AG04449 (cell line): ENCODE measurements at regions not wholly inside any gene's neighbourhood (a gene's known extent, or its start where the extent isn't known, plus 50 kb on each side); places are given as distances from the start of the nearest gene placed in this dataset.
"Not testable (repeated sequence)": the region's sequence is repeated elsewhere in the genome, so short reads cannot be mapped to it uniquely, and the experiment has no call there.

Source experiments
- CTCF ChIA-PET: fragments of 350-600 bp; formaldehyde crosslinking; extraction: SDS; loops from one replicate; lab custom pipeline; 2021; ENCODE audit warnings: antibody characterized with exemption; lab: Yijun Ruan, JAX
- POLR2A ChIA-PET: fragments of 400-600, 350-600 bp; formaldehyde crosslinking; extraction: SDS; loops from one replicate; lab custom pipeline; 2020; ENCODE audit warnings: antibody characterized with exemption, inconsistent platforms; lab: Yijun Ruan, JAX
- DNase-seq: peaks from one replicate; pipeline ENCODE4 v3.0.0-alpha.2; 2010; ENCODE audit warnings: low read depth, low spot score
- H3K4me3 ChIP-seq: 2 replicates; pipeline ENCODE4 v1.5.1; 2011; ENCODE audit warnings: low read depth, mild to moderate bottlenecking, control low read depth, low read length
- TF ChIP-seq, protein P1 (sequence below): IDR thresholded peaks from one replicate; pipeline ENCODE4 v1.5.1; 2011; ENCODE audit warnings: mild to moderate bottlenecking, moderate library complexity, low read length, control low read depth, inconsistent platforms; ENCODE audit not compliant: insufficient read depth; ENCODE audit errors: missing control alignments

DNA sequence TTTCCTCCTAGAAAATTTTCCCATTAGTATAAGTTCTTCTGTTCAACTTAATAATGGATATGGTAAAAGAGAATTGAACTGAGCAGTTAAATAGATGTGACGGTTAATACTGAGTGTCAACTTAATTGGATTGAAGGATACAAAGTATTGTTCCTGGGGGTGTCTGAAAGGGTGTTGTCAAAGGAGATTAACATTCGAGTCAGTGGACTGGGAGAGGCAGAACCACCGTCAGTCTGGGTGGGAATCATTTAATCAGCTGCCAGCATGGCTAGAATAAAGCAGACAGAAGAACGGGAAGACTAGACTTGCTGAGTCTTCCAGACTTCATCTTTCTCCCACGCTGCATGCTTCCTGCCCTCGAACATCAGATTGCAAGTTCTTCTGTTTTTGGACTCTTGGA lies 689.6 kb upstream of the CDH10 start:
- no peak for DNase-seq
- TF ChIP-seq, protein P1, sequence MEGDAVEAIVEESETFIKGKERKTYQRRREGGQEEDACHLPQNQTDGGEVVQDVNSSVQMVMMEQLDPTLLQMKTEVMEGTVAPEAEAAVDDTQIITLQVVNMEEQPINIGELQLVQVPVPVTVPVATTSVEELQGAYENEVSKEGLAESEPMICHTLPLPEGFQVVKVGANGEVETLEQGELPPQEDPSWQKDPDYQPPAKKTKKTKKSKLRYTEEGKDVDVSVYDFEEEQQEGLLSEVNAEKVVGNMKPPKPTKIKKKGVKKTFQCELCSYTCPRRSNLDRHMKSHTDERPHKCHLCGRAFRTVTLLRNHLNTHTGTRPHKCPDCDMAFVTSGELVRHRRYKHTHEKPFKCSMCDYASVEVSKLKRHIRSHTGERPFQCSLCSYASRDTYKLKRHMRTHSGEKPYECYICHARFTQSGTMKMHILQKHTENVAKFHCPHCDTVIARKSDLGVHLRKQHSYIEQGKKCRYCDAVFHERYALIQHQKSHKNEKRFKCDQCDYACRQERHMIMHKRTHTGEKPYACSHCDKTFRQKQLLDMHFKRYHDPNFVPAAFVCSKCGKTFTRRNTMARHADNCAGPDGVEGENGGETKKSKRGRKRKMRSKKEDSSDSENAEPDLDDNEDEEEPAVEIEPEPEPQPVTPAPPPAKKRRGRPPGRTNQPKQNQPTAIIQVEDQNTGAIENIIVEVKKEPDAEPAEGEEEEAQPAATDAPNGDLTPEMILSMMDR = no peak
- no peak overlapping the region for H3K4me3 ChIP-seq
- ChIA-PET CTCF (no interaction called here), POLR2A (no interaction called here)

DNA sequence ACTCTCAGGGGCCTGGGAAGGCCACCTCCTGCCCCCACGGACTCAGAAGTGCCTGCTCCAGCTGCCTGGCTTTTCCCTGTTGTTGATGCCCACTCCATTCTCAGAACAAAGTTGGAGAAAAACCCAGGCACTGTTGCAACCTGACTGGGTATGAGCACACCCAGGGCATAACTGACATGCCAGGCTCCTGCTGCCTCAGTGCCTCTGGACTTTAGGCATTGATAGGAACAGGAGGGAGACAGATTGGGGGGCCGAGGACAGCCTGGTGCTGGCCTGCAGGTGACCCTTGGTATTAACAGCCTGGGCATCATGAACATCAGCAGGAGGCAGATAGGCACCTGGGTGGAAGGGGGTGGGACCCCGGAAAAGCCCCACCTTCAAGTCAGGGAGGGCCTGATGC lies 685.9 kb upstream of the CDH10 start:
- no peak for DNase-seq
- POLR2A ChIA-PET = no interaction called here
- TF ChIP-seq, protein P1 = no peak
- no peak overlapping the region for H3K4me3 ChIP-seq
- CTCF ChIA-PET = no interaction called here

DNA sequence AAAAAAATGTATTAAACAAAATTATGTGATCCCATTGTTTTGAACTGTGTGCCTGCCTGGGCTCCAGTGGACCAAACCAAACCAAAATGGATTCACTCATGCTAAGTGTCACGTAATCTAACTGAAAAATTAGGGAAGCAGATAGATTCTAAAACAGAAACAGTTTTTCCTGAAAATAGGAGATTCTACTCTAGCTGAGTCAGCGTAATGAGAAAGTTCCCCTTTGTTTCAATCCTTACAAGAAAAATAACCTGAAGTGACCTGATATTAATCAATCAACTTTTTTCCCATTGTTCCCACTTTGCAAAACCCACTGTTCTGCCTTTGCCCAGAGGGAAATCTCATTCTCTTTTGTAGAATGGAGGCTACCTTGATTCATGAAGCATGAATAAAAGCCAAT lies 682.4 kb upstream of the CDH10 start:
- ChIA-PET POLR2A (no interaction called here), CTCF (no interaction called here)

DNA sequence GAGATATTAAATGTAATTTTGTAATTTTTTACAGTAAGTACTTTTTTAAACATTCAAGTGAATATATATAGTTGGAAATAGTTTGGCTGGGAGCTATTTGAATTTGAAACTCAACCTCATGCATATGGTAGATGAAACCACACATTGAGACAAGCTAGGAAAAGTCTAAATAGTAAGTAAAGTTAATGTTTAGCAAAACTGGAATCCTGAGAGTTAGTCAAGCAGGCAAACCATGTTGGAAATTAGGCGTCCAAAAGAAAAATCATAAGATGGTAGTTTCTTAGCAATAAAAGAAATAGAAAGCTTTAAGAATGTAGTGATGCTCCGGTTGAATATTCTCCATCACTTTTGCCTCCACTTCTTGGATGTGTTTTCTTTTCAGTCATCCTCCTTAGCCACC lies 657.1 kb upstream of the CDH10 start:
- TF ChIP-seq, protein P1 = no peak
- H3K4me3 ChIP-seq = no peak overlapping the region
- CTCF ChIA-PET = no interaction called here
- no peak for DNase-seq
- POLR2A ChIA-PET = no interaction called here

More for the DNA sequence above, 682.4 kb upstream of the CDH10 start:
- TF ChIP-seq, protein P1 = no peak
- DNase-seq = no peak
- no peak overlapping the region for H3K4me3 ChIP-seq

DNA sequence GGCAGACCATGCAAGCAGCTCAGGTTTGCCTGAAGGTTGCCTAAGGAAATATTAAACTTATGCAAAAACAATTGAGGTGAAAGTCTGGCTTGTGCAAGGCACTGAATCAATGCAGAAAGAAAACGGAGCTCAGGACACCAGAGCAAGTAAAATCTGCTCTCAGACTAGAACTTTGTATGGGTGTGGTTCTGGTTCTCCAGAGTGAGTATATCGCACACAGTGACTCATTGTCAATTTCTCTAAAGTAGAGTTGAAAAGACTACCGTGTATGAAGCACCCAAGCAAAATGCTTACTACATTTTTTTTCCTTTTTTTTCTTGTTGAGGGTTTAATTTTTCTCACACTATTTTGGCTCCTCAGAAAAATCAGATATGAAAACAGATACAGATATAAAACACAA lies 650.3 kb upstream of the CDH10 start:
- H3K4me3 ChIP-seq = no peak overlapping the region
- ChIA-PET CTCF (no interaction called here), POLR2A (no interaction called here)
- no peak for DNase-seq
- TF ChIP-seq, protein P1 = no peak

DNA sequence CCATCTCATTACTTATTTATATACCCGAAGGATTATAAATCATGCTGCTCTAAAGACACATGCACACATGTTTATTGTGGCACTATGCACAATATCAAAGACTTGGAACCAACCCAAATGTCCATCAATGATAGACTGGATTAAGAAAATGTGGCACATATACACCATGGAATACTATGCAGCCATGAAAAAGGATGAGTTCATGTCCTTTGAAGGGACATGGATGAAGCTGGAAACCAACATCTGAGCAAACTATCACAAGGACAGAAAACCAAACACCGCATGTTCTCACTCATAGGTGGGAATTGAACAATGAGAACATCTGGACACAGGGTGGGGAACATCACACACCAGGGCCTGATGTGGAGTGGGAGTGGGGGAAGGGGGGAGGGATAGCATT lies 645.0 kb upstream of the CDH10 start:
- POLR2A ChIA-PET, CTCF ChIA-PET, DNase-seq, H3K4me3 ChIP-seq: not testable (repeated sequence)

DNA sequence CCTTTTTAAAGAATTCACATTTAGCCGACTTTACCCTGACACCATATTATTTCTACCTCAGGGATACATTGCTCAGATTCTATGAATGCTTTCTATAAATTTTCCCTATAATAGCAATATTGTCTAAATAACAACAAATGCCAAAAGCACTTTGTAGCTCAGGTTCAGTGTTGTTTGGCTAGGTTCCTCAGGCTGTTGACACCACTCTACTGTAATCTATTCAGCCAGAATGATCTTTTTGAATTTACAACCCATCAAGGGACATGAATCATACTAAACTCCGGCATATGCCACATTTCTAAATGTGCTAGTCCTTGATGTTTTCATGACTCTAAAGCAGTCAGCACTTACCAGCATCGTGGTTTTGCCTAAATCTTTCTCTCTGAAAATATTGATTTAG lies 641.5 kb upstream of the CDH10 start:
- ChIA-PET POLR2A (no interaction called here), CTCF (no interaction called here)
- DNase-seq = no peak
- H3K4me3 ChIP-seq = no peak overlapping the region
- TF ChIP-seq, protein P1 = no peak
